GM19351 (cell line): ENCODE measurements at regions not wholly inside any gene's neighbourhood (a gene's known extent, or its start where the extent isn't known, plus 50 kb on each side); places are given as distances from the start of the nearest gene placed in this dataset.

Experiments
- ATAC-seq: cut with Tn5 transposase; IDR thresholded peaks from one replicate; pipeline ENCODE4 v1.9.1; 2021; ENCODE audit warnings: mild to moderate bottlenecking, moderate library complexity; ENCODE audit not compliant: unreplicated experiment

DNA sequence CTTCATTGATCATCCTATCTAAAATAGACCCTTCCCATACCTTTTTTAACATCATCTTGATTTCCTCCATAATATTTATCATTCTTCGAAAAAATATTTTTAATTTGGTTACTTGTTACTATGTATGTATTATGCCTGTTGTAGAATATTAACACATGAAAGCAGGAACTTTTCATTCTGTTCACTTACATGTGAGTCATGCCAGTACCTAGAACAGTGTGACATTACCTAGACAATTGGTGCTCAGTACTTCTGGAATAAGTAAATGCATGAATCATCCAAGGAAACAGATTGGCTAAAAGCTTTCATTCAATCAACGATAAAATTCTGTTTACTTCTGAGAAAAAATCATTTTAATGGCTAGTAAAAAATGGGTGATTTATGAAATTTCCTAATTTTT is 76.4 kb downstream of the CXXC4 start:
- ATAC-seq: no peak

DNA sequence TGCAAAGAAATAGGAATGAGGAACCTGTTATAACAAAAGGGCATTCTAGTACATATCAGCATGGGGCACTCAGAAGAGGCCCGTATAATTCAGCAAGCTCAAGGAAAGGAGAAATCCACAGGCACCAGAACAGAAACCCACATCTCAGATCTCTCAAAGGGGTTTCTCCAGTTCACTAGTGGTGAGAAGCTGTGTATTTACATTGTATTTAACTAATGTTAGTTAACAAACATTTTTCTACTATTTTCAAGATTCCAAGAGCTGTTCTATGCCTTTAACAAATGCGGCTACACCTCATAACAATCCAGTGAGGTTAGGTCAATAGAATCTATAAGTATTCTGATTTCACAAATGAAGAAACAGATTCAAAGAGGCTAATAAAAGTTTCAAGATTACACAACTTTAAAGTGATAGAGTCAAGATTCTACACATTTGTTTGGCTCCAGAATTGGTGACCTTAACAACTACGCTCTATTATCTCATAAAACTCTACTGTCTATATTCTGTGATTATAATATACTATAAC is 77.3 kb downstream of the CXXC4 start:
- no peak for ATAC-seq

DNA sequence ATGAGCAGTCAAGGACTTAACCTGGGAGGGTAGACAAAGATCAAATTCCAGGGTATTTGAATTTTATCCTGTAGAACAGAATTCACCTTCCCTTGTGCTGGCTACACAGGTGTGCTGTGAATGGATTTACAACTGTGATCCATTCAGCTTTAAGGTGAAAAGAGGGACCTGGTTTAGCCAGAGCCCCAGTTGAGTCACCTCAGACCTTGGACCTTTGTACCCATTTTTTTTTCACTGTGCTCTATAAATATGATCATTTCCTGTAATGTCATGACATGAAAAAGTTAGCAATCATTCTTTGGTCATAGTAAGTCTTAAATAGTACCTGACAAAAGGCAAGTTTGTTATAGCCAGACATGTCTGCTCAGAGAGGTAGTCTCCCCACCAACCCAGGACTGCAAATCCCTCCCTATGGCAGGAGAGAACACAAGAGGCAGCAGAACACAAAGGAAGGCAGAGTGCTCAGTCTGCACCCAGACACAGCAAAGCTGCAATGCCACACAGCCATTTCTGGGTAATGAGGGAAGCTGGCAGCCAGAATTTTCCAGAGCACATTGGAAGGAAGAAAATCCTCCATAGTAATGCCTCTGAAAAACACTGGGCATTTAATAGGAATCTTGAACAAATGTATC is 77.9 kb downstream of the CXXC4 start:
- ATAC-seq: no peak

DNA sequence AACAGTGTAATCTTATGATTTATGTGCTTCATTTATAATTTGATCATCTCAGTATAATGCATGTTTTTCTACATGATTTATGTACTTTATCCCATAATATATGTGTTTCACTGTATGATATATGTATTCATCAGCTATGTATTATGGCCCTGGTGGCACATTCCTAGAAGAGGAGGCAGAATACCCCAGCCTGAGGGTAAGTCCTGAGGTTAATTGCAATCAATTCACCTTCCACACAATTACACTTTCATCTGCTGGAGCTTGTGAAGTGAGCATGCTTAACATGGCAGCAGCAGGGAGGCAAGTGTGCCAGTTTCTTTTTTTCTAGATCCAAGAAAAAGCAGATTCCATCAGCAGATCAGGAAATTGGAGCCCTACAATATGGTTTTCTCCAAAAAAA is 81.2 kb downstream of the CXXC4 start:
- no peak for ATAC-seq

DNA sequence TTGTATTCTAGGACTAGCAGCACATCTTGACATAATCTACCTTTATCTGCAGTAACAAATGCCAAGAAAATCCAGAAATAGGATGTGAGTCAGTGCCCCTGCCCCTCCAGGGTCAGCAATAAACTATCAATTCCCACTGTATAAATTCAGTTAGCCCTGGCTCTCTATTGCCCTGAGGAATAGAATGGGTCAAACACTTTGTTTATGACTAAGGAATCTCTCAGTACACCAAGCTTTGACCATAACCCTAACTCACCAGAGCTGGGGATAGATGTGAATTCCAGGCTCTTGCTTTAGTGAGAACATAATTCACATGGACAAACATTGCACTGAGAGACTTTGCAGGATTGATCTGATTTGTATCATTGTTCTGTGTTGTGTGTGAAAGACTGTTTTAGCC is 82.3 kb downstream of the CXXC4 start:
- no peak for ATAC-seq

DNA sequence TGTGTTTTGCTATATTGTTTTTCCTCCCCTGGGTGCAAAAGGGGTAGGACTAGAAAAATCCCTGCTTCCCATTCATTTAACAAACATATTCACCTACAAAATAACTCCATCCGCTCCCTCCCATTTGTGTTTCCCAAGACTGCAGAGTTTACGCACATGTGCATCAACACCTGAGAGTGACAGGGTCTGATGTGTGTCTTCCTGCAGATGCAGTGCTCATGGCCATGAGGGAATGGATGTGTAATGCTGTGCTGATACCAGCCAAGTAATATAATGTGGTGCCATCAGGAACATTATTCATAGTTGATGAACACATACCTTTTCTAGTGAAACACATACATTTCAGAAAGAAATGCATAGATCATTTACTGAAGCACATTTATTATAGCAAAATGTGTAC is 83.2 kb downstream of the CXXC4 start:
- no peak for ATAC-seq

DNA sequence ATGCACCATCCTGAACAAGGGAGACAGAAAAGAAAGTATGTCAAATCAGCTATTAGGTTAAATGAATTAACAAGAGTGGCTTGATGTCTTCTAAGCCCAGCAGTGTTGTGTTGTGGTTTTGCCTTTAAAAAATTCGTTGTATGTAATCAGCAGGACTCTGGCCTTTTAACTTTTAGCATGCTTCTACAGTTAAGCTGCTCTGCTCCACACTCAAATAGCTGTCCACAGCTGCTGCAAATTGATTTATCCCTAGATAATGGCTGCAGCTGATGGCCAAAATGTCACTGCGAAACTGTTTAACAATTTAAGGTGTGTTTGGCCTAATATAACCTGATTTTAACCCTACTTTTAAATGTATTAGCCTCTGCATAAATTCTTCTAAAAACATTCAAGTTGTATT is 85.8 kb downstream of the CXXC4 start:
- ATAC-seq: no peak

DNA sequence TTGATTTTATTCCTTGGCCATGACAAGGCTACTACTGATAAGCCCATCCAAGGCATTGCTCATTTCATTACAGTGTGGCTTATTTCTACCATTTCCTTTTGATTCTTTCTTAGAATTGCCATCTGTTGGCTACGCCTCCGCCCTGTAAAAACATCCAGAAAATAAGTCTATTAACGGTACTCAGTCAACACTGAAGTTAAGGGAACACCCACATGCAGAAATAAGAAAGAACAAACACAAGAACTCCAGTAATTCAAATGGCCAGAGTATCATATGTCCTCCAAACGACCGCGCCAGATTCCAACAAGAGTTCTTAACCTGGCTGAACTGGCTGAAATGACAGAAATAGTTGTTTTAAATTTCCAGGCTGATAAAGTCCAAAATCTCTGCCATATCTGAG is 90.3 kb downstream of the CXXC4 start:
- ATAC-seq: no peak

DNA sequence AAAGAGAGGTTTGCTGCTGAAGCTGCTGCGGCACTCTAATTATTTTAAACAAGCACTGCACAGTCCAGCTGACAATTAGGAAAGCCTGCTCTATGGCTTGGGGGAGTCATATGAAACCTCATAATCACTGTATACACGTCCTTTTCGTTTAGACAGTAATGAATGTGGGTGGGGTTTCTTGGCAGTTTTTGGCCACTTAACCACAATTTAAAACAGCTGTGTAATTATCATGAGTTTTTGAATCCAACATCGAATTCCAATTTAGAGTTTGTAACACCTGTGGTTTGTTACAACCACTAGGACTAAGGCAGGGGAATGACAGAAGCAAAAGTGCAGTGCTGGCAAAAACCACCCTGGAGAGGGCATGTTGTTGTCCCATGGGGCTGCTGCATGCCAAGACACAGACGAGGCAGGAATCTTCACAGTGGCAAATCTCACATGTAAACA is 99.5 kb downstream of the CXXC4 start:
- no peak for ATAC-seq

DNA sequence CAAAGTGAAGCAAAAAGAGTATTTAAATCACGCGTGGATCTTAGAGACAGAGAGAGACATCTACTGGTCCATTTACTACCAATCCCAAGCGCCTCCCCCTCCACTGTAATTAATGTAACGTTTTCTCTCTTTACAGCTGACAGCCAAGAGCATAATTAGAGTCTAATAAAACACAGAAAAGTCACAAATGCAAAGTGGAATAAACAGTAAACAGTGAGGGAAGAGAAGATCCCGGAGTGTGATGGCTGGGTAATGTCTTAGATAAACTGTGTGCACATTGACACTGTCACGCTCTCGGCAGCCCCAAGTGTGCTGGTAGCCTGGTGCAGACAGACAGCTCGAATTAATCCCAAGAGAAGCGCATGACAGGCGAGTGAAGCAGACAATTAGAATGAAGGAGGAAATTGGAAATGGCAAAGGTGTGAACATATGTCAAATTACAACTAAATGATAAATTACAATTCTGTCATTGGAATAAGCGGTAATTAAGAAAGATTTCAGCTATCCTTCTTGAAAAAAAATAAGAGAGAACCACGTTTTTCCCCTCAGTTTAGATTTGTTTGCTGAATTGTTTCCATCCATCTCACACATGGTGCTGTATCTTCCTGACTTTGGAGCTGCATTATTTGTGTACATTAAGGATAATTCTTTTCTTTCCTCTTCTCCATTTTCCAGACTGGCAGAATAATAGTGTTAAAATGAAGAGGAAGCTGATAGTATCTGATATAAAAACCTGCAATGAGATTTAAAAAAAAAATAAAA is 100.1 kb downstream of the CXXC4 start:
- ATAC-seq: no peak

DNA sequence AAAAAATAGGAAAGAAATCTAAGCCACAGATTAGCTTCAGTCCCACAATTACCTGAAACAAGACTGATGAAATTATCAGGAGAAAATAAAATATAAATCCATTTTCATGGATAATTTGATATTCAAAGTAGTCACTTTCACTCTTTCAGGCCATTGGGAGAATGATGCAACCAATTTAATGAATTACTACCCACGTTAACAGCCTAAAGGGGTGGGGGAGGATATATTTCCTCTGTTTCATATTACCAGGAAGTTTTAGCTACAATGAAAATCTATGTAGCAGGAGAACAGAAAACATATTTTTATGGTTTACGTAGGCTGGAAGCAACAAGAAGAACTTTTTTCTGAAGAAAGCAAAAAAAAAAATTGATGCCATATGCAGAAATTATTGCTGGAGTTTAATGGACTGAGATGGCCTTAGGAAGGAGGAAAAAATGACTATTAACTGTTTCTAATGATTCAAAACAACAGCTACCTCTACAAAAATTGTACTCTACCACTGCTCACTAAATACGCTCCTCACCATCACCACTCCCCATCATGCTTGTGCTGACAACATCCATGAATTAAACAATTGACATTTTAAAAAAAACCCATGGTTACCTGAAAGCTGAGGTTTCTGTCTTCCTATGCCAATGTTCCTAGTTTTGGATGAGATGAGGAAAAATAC is 100.9 kb downstream of the CXXC4 start:
- no peak for ATAC-seq

DNA sequence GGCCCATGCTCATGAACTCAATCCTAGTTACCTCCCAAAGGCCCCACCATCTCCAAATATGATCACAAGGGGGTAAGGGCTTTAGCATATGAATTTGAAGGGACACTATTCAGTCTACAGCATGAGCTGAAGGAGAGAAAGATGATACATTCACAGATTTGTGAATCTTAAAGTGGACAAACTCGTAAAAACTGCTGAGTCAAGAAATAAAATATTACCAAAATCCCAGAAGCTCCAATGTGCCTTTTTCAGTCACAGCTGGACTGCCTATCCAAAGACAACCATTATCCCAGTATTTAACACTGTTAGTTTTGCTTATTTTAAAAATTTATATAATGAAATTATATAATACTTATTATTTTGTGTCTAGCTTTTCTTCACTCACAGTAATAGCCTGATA is 109.0 kb downstream of the CXXC4 start:
- ATAC-seq: no peak

DNA sequence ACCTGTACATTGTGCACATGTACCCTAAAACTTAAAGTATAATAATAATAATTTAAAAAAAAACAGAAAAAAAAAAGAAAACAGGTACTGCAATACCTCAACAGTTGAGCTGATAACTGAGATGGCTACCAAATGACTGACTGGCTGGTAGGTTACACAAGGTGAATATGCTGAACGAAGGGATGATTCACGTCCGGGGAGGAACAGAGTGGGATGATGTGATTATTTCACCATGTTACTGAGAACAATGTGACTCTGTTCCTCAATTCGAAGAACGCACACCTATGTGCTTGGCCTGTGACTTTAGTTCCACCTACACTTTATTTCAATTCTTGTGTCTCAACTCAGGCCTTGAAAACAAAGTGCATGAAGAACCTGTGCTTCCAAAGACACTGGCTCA is 111.7 kb downstream of the CXXC4 start:
- no peak for ATAC-seq

DNA sequence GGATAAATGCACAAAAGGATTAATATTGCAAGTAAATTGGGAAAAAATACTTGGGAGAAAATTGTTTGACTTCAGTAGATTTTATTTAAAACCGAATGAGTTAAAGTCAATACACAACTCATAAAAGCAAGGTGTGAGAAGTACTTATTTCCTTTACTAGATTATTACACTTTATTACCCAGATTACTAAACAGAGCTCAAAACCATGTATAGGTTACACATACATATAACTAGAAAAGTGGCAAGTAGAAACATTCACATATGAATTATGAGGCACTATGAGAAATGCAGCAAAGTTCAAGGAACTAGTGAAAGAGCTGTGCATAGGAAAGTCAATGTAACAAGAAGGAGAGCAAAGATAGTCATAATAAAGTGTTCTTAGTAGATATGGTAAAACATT is 113.0 kb downstream of the CXXC4 start:
- no peak for ATAC-seq

DNA sequence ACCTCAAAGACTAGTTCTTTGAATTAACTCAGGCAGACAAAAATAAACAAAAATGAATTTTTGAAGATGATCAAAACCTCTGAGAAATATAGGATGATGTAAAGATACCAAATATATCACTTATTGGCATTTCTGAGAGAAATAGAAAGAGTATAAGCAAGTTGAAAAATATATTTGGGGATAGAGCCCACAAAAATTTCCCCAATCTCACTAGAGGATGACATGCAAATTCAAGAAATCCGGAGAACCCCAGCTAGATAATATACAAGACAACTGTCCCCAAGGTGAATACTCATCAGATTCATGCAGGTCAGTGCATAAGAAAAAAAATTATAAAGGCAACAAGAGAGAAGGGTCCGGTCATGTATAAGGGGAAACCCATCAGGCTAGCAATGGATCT is 129.1 kb downstream of the CXXC4 start:
- ATAC-seq: no peak

DNA sequence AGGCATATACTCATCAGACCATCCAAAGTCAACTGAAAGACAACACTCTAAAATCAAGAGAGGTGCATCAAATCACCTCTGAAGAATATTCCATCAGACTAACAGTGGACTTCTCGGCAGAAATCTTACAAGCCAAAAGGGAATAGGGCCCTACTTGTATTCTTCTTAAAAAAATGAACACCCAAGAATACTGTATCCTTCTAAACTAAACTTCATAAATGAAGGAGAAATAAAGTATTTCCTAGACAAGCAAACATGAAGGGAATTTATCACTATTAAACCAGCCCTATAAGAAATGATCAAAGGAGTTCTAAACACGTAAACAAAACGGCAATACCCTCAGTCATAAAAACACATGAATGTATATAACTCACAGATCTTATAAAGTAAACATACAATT is 141.2 kb downstream of the CXXC4 start:
- no peak for ATAC-seq

DNA sequence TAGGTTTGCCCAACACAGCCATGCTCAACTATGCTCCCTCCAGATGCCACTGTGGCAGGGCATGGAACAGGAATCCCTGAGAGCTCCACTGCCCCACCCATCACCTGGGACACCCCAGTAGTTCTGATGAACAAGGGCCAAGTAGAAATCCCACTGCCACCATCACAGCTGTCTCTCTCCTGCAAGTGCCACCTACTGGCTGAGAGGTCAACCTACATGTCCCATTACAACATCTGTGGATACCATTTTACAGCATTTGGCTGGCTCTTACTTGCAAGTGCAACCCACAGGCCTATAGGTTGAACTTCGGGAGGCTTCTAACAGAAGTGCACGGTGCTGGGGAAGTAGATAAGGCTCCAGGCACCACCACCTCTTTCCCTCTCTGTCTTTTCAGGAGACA is 142.5 kb downstream of the CXXC4 start:
- peak; percentile 62 for ATAC-seq

DNA sequence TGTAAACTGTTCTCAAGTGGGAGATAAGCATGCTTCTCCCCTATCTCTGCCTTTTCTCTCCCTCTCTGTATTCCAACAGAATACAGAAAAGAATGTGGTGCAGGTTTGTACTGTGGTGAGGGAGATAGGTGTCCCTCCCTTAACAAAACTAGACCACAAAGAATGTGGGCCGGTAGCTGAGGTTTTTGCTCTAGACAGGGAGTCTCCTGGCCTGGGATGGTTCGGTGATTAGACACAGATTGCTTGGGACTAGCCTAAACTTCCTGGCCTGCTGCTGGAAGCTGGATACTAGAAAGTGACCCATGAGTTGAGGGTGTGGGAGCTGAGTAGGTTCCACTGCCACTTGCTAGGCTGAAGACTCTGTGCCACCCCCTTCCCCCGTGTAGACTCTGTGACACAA is 143.0 kb downstream of the CXXC4 start:
- ATAC-seq: no peak

DNA sequence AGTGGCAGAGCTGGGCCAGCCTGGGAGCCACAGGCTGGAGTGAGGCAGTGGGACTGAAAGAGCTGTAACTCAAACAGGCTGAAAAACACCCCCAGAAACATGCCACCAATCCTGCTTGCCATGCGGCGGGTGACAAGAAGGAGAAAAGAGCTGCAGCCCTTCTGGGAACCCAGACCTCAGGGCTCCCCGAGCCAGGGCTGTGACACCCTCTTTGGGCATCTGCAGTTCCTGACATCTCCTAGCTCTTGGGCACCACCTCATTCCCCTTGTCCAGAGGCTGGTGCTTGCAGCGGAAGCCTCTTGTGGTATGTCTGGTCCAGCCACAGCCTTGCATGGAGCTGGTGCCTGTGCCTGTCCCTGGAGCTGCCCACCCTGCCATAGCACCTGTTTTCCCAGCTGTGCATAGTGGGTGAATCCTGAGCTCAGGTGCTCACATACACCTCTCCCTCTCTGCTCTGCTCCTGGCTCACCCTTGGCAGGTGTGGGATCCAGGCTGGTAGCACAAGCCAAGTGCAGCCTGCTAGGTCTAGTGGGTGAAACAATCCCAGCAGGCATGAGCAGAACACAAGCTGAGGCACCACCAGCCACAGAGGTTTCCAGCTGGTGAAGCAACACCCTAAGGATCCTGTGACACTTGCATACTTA is 149.0 kb downstream of the CXXC4 start:
- ATAC-seq: no peak

DNA sequence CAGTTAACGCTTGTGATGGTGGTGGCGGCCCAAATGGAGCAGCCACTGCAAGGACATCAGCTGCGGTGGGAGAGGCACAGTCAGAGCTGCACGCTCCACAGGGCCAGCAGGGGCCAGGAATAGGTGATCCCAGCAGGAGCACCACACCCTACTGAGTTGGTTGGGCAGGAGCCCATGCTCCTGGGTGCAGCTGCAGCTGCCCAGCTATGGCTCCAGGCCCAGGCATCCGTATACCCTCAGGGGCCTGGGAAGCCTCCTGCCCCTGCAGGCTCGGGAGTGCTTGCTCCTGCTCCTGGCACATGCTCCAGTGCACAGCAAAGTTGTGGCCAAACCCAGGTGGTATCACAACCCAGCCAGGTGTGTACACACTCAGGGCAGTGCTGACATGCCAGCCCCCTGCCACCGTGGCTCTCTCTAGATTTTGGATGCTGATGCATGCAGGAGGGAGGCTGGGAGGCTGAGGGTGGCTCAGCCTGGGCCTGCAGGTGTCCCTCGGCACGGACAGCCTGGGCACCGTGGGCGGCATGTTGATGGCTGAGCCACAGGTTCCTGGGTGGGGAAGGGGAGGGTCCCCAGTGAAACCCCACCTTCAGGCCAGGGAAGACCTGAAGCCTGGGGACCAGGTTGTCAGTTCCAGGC is 150.2 kb downstream of the CXXC4 start:
- ATAC-seq: no peak

DNA sequence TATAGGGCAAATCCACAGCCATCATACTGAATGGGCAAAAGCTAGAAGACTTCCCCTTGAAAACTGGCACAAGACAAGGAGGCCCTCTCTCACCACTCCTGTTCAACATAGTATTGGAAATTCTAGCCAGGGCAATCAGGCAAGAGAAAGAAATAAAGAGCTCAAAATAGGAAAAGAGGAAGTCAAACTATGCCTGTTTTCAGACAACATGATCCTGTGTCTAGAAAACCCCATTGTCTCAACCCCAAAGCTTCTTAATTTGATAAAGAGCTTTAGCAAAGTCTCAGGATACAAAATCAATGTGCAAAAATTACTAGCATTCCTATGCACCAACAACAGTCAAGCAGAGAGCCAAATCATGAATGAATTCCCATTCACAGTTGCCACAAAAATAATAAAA is 160.3 kb downstream of the CXXC4 start:
- ATAC-seq: no peak
